Large intestine (tissue), 3 donors: ENCODE measurements at regions not wholly inside any gene's neighbourhood (a gene's known extent, or its start where the extent isn't known, plus 50 kb on each side); places are given as distances from the start of the nearest gene placed in this dataset.

Experiments
- DNase-seq, 2 donors: peaks; one replicate each; pipeline versions ENCODE4 v3.0.0 to v3.0.0-alpha.2; 2013
- H3K27ac ChIP-seq: one replicate; pipeline ENCODE4 v1.5.1; 2013; ENCODE audit warnings: low read length
- H3K27me3 ChIP-seq: 2 replicates; pipeline ENCODE4 v1.6.1; 2013; ENCODE audit warnings: low read length; ENCODE audit not compliant: control insufficient read depth, insufficient read depth
- H3K36me3 ChIP-seq: 2 replicates; pipeline ENCODE4 v1.6.1; 2013; ENCODE audit warnings: low read length; ENCODE audit not compliant: control insufficient read depth, insufficient read depth
- H3K4me1 ChIP-seq: one replicate; pipeline ENCODE4 v1.6.1; 2013; ENCODE audit warnings: low read length; ENCODE audit not compliant: control insufficient read depth, insufficient read depth
- H3K4me3 ChIP-seq: one replicate; pipeline ENCODE4 v1.5.1; 2013; ENCODE audit warnings: low read length
- H3K9me3 ChIP-seq: one replicate; pipeline ENCODE4 v1.6.1; 2013; ENCODE audit warnings: mild to moderate bottlenecking, low read depth, low read length, moderate library complexity; ENCODE audit not compliant: control insufficient read depth
- WGBS: methylation state at CpG from one replicate; pipeline ENCODE4 v1.1.5; 2013; ENCODE audit warnings: low lambda C conversion rate; ENCODE audit not compliant: insufficient coverage; 5-methylcytosine and 5-hydroxymethylcytosine counted together

- no peaks in the 10 kb centered on the region for H3K27me3 ChIP-seq
- no peak overlapping the region for H3K27ac ChIP-seq
- DNase-seq: no peak
- H3K4me3 ChIP-seq: no peak overlapping the region
- no peaks in the 10 kb centered on the region for H3K36me3 ChIP-seq
- no peaks in the 10 kb centered on the region for H3K9me3 ChIP-seq
- H3K4me1 ChIP-seq: no peaks in the 10 kb centered on the region
Measured at GRCh38 chr13:68628994-68629393, 1398.9 kb upstream of the PCDH9 start.

- no peak for DNase-seq
- Histone ChIP-seq H3K27me3 (no peaks in the 10 kb centered on the region), H3K4me1 (no peaks in the 10 kb centered on the region), H3K27ac (no peak overlapping the region), H3K9me3 (no peaks in the 10 kb centered on the region), H3K4me3 (no peak overlapping the region), H3K36me3 (no peaks in the 10 kb centered on the region)
- 100% methylated on average over 2 of the region's 3 CpGs for WGBS
Measured at GRCh38 chr13:68627379-68627778, 1397.2 kb upstream of the PCDH9 start.

GRCh38 chr13:68616600-68617222, 1386.6 kb upstream of the PCDH9 start:
- Histone ChIP-seq H3K36me3 (no peaks in the 10 kb centered on the region), H3K4me3 (no peak overlapping the region), H3K27ac (no peak overlapping the region), H3K9me3 (no peaks in the 10 kb centered on the region), H3K4me1 (no peaks in the 10 kb centered on the region), H3K27me3 (no peaks in the 10 kb centered on the region)
- DNase-seq: no peak
- WGBS: no CpG with 5 or more reads among the region's 10 CpGs

GRCh38 chr13:68609661-68610060, 1379.5 kb upstream of the PCDH9 start:
- no CpG with 5 or more reads among the region's 8 CpGs for WGBS
- H3K27ac ChIP-seq: no peak overlapping the region
- no peak overlapping the region for H3K4me3 ChIP-seq

GRCh38 chr13:68608147-68608546, 1378.0 kb upstream of the PCDH9 start:
- no peak overlapping the region for H3K27ac ChIP-seq
- no peak overlapping the region for H3K4me3 ChIP-seq
- DNase-seq: no peak
- H3K36me3 ChIP-seq: no peaks in the 10 kb centered on the region
- H3K27me3 ChIP-seq: no peaks in the 10 kb centered on the region
- no peaks in the 10 kb centered on the region for H3K9me3 ChIP-seq
- no peaks in the 10 kb centered on the region for H3K4me1 ChIP-seq

More at GRCh38 chr13:68609661-68610060, 1379.5 kb upstream of the PCDH9 start:
- Histone ChIP-seq H3K4me1 (no peaks in the 10 kb centered on the region), H3K9me3 (no peaks in the 10 kb centered on the region), H3K36me3 (no peaks in the 10 kb centered on the region), H3K27me3 (no peaks in the 10 kb centered on the region)
- no peak for DNase-seq

- Histone ChIP-seq H3K27ac (no peak overlapping the region), H3K36me3 (no peaks in the 10 kb centered on the region), H3K9me3 (no peaks in the 10 kb centered on the region), H3K4me3 (no peak overlapping the region), H3K27me3 (no peaks in the 10 kb centered on the region), H3K4me1 (no peaks in the 10 kb centered on the region)
- DNase-seq: no peak
Measured at GRCh38 chr13:68597641-68598040, 1367.5 kb upstream of the PCDH9 start.

- no CpG with 5 or more reads among the region's 4 CpGs for WGBS
- Histone ChIP-seq H3K36me3 (no peaks in the 10 kb centered on the region), H3K27ac (no peak overlapping the region), H3K4me1 (no peaks in the 10 kb centered on the region), H3K27me3 (no peaks in the 10 kb centered on the region), H3K9me3 (no peaks in the 10 kb centered on the region), H3K4me3 (no peak overlapping the region)
- no peak for DNase-seq
Measured at GRCh38 chr13:68588623-68589022, 1358.5 kb upstream of the PCDH9 start.

GRCh38 chr13:68584776-68585175, 1354.6 kb upstream of the PCDH9 start:
- Histone ChIP-seq H3K27me3 (no peaks in the 10 kb centered on the region), H3K4me3 (no peak overlapping the region), H3K4me1 (no peaks in the 10 kb centered on the region), H3K36me3 (no peaks in the 10 kb centered on the region), H3K9me3 (no peaks in the 10 kb centered on the region), H3K27ac (no peak overlapping the region)
- no peak for DNase-seq
- WGBS: no CpG with 5 or more reads among the region's 1 CpG

GRCh38 chr13:68574053-68574452, 1343.9 kb upstream of the PCDH9 start:
- Histone ChIP-seq H3K36me3 (no peaks in the 10 kb centered on the region), H3K27me3 (no peaks in the 10 kb centered on the region), H3K27ac (no peak overlapping the region), H3K9me3 (no peaks in the 10 kb centered on the region), H3K4me1 (no peaks in the 10 kb centered on the region), H3K4me3 (no peak overlapping the region)
- WGBS: 60% methylated on average over 1 of the region's 1 CpG
- DNase-seq: no peak

- Histone ChIP-seq H3K27me3 (no peaks in the 10 kb centered on the region), H3K27ac (no peak overlapping the region), H3K4me1 (no peaks in the 10 kb centered on the region), H3K9me3 (no peaks in the 10 kb centered on the region), H3K36me3 (no peaks in the 10 kb centered on the region), H3K4me3 (no peak overlapping the region)
- DNase-seq: no peak
- 100% methylated on average over 2 of the region's 5 CpGs for WGBS
Measured at GRCh38 chr13:68551701-68552522, 1321.8 kb upstream of the PCDH9 start.

- no peaks in the 10 kb centered on the region for H3K4me1 ChIP-seq
- DNase-seq: no peak
- no peak overlapping the region for H3K4me3 ChIP-seq
- no peak overlapping the region for H3K27ac ChIP-seq
- no peaks in the 10 kb centered on the region for H3K36me3 ChIP-seq
- no CpG with 5 or more reads among the region's 1 CpG for WGBS
- H3K27me3 ChIP-seq: no peaks in the 10 kb centered on the region
- H3K9me3 ChIP-seq: no peaks in the 10 kb centered on the region
Measured at GRCh38 chr13:68550330-68550729, 1320.2 kb upstream of the PCDH9 start.
